ENCODE measurements at regions not wholly inside any gene's neighbourhood (a gene's known extent, or its start where the extent isn't known, plus 50 kb on each side); places are given as distances from the start of the nearest gene placed in this dataset.

DNA sequence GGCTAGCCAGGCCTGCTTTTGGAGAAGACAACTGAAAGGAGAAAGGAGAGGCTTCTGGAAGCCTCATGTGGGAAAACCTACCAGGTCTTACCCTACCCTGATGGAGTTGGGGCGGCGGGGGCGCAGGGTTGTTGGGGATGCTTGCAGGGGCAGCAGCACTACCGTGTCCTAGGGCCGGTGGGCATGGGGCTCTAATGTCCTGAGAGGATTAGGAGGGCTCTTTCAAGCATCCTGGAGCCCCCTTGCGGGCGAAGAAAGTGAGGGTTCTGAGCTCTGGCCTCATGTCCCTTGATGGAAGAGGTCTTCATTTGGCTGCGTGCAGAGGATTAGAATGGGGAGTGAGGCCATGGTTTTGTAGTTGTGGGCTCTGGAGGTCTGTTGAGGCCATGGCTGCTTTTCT is 86.9 kb upstream of the PITX1 start:
- DNase-seq (ENCODE audit: low read depth in 2 of 2), result no peak

DNA sequence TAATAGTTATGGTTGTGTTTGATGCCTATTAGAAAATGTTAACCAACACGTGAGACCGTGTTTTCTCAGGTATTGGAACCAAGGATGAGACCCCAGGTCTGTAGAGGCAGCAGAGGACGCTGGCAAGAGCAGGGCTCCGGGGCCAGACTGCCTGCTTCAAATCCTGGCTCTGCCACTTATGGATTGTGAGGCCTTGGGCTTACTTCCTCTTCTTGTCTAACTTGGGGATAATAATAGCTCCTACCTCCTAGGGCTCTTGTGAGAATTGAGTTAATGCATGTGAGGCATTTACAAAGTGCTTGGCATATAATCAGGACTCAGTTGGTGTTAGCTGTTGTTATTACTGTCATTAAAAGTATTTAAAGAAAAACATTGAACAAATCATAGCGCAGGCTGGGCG is 85.5 kb upstream of the PITX1 start:
- DNase-seq (ENCODE audit: low read depth in 2 of 2), result no peak

DNA sequence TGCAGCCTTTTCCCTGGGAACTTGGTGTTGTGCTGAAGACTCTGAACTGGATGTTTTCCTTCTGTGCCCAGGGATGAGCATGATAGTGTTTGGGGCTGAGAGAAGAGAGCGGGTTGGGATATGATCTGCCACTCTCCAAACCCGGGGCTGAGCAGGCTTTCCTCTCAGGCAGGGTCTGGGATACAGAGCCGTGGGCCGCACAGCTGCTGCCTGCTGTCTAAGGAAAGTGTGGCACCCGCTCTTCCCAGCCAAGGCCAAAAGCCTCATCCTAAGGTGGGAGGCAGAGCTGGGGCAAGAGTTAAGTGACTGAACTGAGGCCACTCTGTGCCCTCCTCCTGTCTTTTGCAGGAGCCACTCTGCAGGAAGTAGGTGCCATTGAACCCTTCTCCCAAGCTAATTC is 83.6 kb upstream of the PITX1 start:
- no peak for DNase-seq (ENCODE audit: low read depth in 2 of 2)

DNA sequence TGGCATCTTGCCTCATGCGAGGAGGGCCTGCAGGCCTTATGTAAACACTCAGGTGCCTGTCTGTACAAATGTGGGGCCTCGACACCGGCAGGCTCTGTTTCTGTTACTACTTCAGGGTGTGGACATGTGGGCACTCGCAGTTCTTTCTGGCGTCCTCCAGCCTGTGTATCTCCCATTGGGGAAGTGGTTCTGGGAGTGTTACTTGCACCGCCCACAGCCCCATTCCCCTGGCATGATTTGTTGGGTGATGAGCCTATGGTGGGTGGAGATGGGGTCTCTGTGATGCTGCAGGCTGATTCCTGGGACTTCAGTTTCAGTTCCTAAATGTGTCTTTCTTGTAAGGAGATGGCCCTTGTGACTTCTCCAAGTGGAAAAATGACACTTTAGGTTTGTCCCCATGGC is 82.1 kb upstream of the PITX1 start:
- no peak for DNase-seq (ENCODE audit: low read depth in 2 of 2)

DNA sequence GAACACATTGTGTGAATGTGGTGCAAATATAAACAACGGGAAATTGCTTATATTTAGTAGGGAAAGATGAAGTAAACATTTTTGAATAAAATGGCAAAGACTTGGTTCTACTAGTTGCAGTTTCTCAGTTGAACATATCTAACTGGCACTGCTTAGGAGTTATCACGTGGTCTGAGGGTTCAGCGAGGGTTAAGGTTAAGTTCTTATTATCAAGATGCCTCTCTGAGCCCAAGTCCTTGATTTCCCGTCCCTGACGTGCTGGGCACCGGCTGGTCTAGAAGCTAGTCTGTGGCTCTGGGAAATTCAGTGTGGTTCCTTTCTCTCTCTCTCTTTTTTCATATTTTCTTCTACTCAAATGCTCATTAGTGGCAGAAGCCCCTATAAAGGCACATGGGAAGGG is 81.6 kb upstream of the PITX1 start:
- DNase-seq (ENCODE audit: low read depth in 2 of 2), result no peak

DNA sequence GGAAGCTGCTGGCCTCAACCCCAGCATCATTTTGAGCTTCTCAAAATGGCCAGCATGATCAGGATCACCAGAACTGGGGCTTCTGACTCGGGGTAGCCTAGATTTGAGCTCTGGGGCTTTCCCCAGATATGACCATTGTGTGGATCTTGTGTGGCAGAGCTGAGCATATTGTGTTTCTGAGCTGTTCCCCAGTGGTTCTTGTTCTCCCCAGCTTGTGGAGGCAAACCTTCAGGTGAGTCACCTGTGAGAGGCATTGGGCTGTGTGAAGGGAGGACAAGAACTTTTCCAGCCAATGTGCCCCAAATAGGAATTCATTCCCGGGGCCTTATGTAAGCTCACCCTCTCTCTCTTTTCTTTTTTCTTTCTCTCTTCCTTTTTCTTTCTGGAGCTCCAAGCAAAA is 80.7 kb upstream of the PITX1 start:
- DNase-seq (ENCODE audit: low read depth in 2 of 2), result no peak

DNA sequence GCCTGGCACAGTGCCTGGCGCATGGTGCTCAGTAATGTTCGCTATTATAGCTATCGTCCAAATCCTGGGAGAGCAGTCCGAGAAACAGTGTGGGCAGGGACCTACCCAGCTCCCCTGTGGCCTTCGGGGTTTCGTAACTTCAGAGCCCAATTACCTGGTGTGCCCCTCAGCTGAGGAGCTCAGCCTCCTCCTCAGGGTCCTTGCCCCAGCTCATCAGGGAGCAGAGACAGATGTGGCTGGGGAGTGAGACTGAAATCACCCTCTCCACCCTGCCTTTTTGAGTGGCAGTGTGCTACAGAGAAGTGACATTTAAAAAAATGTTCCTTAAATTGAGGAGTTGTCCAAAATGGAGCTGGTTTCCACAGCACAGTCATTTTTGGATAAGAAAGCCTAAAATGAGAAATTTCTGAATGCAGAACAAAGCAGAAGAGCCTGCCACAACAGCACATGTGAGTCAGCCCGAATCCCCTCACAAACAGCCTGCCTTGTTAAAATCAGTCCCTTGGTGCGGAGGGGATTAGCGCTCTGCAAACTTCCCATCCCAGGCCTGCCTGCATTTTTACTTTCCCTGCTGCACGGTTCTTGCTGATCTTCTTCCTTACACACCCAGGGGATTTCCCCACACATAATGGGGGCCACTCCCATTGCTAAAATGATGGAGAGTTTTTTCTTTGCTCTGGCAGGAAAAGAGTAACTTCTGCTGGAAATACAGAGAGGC is 78.1 kb upstream of the PITX1 start:
- DNase-seq (ENCODE audit: low read depth in 2 of 2), result no peak

DNA sequence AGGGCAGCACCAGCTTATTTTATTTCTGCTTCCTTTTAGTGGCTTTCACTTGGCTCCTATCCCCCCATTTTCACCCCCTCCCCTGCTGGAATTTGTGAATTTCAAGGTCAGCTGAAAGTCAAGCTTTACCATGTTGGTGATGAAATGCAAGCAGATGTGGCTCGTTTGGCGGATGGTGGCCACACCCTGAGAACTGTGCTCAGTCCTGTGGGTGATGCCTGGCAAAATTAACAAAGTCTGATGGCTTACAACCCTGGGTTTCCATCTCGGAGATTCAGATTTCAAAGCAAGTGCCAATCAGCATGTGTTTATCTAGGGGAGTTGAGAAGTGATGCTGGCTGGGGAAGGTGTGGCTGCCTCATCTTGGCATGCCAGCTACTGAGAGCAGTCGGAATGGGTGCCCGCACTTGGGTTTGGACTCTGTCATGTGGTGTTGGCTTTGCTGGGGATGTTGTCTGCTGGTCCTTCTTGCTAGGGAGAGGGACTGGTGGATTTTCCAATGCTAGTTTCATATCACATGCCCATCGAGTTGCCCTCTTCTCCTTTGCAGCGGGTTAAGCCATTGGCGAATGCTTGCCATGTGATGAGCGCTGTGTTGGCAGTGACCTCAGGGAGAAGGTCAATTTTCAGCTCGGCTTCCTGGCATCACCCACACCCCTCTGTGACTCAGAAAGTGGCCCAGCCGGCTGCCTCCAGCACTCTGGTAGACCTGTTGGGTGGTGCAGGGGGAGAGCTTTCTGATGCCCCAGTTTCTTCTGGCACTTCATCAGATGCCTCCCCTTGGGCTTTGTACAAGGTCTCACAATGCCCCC is 77.0 kb upstream of the PITX1 start:
- no peak for DNase-seq (ENCODE audit: low read depth in 2 of 2)

DNA sequence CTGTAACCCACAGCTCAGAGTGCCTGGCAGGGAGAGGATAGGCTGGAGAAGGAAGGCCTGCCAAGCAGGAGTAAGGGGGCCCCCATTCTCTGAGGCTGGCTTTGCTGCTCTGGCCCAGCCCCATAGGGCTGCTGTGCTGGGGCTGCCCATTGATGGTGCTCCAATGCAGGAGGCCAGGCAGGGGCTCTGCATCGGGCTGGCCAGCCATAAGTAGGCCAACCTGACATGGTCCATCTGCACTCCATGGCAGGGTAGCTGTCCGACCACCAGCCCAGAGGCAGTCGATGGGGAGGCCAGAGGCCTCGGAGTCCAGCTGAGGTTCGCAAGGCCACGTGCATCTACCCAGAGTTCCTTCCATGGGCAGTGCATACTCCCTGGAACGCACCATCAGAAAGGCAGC is 75.0 kb upstream of the PITX1 start:
- DNase-seq (ENCODE audit: low read depth in 2 of 2), result no peak

DNA sequence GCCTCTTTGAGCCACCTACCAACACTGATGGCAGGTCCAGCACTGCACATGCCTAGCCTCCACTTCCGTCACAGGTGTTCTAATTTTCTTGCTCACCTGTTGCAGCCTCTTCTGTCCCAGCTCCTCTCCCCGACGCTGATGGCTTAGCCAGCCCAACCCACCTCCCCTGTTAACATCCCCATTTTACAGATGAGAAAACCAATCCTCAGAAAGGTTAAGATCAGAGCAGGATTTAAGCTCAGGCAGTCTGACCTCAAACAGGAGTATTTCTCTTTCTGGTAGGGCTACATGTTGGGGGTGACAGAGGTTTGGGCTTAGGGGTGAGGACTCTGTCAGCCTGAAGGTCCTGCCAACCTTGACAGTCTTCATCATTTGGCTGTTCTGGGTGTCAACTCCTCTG is 74.5 kb upstream of the PITX1 start:
- DNase-seq (ENCODE audit: low read depth in 2 of 2), result no peak

DNA sequence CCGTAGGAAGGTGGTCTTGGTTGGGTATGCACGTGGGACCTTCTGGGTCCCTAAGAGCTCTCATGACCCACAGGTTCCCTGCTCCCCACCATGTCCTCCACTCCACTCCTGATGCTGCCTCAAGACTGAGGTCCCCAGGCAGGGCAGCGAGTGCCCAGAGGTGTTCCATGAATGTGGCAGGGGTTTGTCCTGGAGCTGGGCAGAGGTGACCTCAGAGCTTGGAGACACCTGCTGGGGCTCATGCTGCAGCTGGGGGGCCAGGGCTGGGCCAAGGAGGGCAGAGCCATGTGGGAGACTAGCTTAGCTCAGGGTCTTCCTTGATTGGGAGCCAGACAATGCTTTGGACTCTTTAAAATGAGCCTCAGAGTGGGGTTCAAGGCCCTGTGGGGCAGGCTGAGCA is 74.0 kb upstream of the PITX1 start:
- no peak for DNase-seq (ENCODE audit: low read depth in 2 of 2)

DNA sequence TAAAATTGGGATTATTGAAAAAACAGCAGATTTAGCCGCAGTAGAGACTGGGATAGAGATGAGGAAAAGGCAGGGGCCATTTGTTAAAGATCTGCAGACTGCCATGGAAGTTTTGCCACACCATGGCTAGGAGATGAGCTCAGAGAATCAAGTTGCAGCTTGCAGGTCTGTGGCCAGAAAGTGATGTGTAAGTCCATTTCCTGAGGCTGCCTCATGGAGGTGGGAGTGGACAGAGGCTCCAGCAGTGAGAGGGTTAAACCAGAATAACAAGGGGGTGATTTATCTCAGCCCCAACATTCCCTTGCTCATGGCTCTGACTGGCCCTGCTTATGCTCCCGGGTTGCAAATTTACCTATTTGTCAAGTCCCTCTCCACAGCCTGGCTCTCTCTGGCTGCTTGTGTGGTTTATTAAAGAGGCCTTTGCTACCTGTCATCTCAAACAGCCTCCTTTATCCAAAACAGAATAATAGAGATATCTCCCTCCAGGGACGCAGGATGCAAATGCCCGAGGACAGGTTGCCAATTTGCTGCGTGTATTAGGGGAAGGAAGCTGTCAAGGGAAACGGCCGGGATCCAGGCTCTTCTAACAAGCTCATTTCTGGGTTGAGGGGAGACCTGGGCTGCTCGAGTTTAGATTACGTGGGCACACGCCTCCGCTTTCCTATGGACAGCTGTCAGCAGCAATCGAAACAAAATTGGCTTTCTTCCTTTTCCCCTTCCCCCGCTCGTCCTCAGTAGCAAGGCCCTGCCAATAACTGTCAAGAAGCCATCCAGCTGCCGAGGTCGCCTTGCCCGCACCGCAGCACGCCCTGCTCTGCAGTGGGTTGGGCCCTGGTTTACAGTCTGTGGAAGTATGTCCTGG is 72.8 kb upstream of the PITX1 start:
- no peak for DNase-seq (ENCODE audit: low read depth in 2 of 2)

DNA sequence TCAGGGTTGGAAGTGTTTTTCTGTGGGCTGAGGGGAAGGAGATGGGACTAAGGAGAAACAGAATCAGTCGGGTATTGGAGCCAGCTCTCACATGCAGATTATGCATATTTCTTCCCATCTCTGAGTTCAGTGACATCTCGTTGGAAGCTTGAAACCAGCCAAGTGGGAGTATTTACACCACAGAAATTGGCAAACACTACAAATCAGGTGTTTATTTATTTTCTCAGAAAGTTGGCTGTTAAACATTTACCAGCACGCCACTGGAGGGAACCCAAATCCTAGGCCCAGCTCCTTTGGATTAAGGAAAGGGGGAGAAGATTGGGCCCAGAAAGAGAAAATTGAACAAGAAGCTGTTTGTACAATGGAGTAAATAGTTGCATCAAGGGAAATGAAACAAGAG is 72.1 kb upstream of the PITX1 start:
- no peak for DNase-seq (ENCODE audit: low read depth in 2 of 2)

DNA sequence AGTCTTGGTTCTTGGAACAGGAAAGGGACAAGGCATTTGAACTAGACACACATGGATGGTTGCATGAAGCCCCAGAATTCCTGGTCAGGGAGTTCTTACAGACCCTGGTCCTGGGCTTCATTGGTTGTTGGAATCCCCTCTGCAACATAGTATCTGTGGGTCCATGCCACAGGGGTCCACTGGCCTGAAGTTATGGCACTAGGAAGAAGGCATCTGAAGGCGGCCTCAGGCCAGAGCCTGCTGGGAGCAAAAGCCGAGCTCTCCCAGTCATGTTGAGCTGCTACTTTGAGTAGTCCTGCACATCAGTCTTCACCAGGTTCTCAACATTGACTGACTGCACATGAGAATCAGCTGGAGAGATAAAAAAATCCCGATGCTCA is 71.1 kb upstream of the PITX1 start:
- DNase-seq (ENCODE audit: low read depth in 2 of 2), result no peak

DNA sequence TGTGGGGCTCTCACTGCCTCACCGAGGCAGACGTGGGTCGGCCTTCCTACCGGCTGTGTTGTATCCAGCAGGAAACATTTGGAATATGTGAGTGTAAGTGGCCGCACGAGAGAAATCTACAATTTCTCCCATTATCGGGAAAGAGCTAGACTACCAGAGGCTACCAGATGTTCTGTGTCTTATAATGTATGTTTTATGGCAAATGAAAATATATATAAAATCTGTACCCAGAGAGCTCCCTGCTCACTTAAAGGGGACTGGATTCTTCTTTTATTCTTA is 69.5 kb upstream of the PITX1 start:
- DNase-seq (ENCODE audit: low read depth in 2 of 2), result no peak

DNA sequence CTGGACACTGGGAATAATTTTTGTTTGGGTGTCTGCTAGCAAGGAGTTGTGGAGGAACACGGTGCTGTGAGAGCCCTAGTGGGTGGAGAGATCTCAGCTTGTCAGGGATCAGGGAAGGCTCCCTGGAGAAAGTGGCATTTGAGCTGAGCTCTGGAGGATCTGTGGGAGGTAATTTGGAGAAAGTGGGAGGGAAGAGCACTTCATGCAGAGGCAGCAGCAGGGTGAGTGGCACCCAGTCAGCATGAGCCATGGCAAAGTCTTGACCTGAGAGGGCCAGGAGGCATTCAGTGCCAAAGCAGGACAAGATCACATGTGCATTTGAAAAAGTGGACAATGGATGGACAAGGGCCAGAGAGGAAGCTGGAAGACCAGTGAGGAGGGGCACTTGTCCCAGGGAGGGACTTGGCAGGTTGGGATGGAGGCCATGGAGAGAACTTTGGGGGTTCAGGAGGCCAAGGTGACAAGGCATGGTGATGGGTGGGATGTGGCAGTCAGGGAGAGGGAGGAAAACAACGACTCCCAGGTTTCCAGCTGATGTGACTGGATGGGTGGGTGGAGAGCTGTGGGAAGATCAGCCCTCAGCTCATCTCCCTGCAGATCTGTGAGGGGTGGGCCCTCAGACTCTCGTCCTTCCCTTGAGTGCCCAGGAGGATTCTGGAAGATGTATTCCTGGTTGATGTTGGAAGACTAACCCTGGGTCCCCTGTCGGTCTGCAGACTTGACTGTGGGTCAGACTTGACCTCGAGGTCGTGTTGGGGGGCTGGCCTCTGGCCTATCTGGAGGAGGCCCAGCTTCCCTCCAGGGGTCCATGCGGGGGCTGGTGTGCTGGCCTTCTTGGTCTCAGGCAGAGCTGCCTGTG is 68.9 kb upstream of the PITX1 start:
- no peak for DNase-seq (ENCODE audit: low read depth in 2 of 2)

DNA sequence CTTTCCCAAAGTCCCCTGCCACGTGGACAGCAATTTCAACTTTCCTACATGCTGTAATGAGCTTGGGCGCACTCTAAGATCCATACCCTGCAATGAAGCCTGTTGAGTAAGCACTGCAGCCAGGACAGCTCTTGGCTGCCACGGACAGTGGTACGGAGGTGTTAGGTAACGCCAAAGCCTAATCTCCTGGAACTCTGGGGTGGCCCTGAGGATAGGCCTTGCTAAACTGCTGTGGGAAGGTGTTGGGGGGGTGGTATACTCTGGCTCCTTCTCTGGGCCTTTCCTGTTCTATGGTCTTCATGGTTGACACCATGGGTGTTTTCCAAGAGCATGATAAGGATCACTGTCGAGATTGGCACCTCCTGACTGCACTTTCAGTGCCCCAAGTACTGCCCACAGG is 66.4 kb upstream of the PITX1 start:
- no peak for DNase-seq (ENCODE audit: low read depth in 2 of 2)

DNA sequence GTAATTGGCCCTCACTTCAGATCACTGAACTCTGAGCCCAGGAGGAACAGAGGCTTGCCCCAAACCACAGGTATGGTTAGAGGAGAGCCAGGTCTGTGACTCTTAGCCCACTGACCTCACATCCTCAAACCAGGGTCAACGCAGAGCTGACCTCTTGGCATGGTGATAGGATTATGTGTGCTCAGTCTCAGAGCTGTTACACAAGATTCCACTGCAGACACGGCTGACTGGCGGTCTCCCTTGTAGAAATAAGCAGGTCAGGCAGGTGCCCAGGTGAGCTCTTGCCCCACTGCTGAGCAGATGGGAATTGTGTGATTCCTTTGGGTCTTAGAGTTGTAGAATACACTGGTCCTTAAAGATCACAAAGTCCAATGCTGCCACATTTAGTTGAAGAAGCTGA is 66.0 kb upstream of the PITX1 start:
- DNase-seq (ENCODE audit: low read depth in 2 of 2), result no peak

DNA sequence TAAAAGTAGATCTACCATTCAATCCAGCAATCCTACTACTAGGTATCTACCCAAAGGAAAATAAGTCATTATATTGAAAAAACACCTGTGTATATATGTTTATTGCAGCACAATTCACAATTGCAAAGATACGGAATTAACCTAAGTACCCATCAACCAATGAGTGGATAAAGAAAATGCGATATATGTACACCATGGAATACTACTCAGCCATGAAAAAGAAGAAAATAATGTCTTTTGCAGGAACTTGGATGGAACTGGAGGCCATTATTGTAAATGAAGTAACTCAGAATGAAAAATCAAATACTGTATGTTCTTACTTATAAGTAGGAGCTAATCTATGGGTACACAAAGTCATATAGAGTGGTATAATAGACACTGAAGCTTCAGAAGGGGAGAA is 63.4 kb upstream of the PITX1 start:
- no peak for DNase-seq (ENCODE audit: low read depth in 2 of 2)

DNA sequence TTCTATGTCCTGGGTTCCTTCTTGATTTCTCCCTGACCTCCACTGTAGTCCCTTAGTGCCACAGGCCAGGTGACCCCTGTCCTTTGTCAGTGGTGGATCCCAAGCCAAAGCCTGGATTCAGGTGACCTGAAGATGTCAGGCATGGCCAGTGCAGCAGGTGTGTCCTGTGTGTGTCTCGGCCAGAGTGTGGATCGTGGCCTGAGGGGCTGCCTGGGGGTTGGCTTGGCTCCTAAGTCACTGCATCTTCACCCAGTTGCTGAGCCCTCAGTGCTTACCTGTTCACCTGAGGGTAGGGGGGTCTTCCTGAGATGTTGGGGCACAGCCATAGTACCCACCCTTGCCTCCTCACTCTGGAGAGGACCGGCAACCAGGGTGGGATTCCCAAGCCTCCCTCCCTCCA is 61.8 kb upstream of the PITX1 start:
- DNase-seq (ENCODE audit: low read depth in 2 of 2), result no peak

DNA sequence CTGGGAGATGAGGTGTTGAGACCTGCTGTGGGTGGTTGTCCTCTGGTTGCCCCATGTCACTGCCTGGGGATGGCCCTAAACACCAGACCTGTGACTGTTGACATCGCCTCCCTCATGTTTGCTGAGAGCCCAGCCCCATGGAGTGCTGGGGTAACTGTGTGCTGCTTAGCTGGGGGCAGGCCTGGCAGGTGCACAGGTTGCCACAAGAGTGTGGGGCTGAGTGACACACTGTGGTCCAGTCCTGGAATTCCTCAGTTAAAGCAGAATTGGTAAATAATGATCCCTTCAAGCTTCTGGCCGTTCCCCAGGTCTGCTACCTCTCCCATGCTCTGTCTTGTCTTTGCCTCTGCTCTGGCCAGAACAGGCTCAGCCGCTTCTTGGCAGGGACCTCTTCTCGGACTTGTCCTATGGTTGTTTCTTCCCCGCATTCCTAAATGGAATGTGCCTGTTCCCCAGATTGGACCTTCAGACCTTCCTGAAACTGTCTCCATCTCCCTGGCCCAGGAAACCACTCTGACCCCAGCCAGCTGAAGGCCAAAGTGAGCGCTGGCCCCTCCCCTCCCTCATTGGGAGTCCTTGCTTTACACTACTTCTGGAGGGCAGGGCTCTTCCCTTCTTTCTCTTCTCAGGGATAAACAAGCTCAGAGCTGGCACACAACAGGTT is 61.2 kb upstream of the PITX1 start:
- DNase-seq (ENCODE audit: low read depth in 2 of 2), result no peak

Measured in stimulated activated CD8-positive, alpha-beta memory T cell treated with anti-CD3 and anti-CD28 coated beads, Interleukin-15, amount 100 ng/mL, for 48 hours (primary cell).